ENCODE measurements at regions not wholly inside any gene's neighbourhood (a gene's known extent, or its start where the extent isn't known, plus 50 kb on each side); places are given as distances from the start of the nearest gene placed in this dataset.

DNA sequence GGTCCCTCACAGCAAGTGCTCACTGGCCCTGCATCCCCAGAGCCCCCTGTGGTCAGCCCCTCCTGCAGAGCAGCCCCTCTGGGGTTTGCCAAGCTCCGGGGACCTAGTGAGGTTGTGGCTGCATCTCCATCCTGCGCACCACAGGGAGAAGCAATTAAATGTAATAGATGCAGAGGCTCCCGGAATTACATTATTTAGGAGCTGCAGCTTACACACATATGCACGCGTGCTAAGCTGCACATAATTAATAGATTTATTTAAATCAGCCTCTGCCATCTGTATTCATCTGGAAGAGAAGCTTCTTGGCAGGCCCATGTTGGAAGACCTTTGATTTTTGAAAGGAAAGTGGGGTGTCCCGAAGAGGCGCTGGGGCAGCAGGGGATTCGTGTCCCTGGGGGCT, 1271.5 kb downstream of the BRD1 start:
- Histone ChIP-seq H3K36me3 (no peaks in the 10 kb centered on the region), H3K4me3 (no peak overlapping the region), H3K9me3 (ENCODE audit: low read depth) (no peaks in the 10 kb centered on the region), H3K27me3 (no peaks in the 10 kb centered on the region), H3K27ac (no peak overlapping the region), H3K4me1 (ENCODE audit: low read depth) (no peaks in the 10 kb centered on the region)
- no peak for TF ChIP-seq CTCF (IDR thresholded peaks at IDR 0.05; ENCODE audit: low read depth, low read length)
- no peak for DNase-seq (ENCODE audit: low read depth in 1 of 2, low spot score in 1 of 2)

- no peak for DNase-seq (ENCODE audit: low read depth in 1 of 2, low spot score in 1 of 2)
- no peaks in the 10 kb centered on the region for H3K4me1 ChIP-seq (ENCODE audit: low read depth)
- H3K36me3 ChIP-seq = no peaks in the 10 kb centered on the region
- no peaks in the 10 kb centered on the region for H3K9me3 ChIP-seq (ENCODE audit: low read depth)
- TF ChIP-seq CTCF (IDR thresholded peaks at IDR 0.05; ENCODE audit: low read depth, low read length) = no peak
- H3K27me3 ChIP-seq = no peaks in the 10 kb centered on the region
- no peak overlapping the region for H3K4me3 ChIP-seq
- no peak overlapping the region for H3K27ac ChIP-seq
Measured at GRCh38 chr22:48555606-48556005, 1272.1 kb downstream of the BRD1 start.

DNA sequence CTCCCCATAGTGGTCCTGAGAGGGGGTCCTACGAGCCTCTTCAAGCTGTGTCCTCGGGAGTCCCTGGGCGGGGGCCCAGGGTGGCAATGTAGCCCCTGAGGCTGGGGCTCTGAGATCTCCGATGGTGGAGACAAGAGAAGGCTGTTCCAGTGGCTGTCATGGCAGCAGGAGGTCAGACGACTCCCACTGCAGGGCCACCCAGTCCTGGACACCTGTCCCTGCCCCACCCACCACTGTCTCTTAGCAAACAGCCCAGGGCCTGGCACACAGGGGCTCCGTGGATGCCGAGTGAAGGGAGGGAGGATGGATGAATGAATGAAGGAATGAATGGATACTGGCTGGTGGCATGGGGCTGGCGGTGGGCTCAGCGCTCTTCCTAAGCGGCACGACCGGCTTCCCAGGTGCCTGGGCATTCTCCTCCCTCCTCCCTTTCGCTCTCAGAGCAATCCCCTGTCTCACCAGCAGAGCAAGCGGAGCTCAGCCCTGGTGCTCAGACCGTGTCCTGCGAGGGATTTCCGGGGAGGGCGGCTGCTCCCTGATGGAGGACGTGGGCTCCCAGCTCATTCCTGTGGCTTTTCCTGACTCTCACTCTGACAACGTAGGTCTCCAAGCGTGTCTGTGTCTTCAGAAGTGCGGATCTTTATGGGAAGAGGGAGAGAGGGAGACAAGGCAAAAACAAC, 1272.6 kb downstream of the BRD1 start:
- no peaks in the 10 kb centered on the region for H3K36me3 ChIP-seq
- no peaks in the 10 kb centered on the region for H3K4me1 ChIP-seq (ENCODE audit: low read depth)
- no peak overlapping the region for H3K27ac ChIP-seq
- no peak for DNase-seq (ENCODE audit: low read depth in 1 of 2, low spot score in 1 of 2)
- no peaks in the 10 kb centered on the region for H3K27me3 ChIP-seq
- H3K4me3 ChIP-seq = no peak overlapping the region
- no peak for TF ChIP-seq CTCF (IDR thresholded peaks at IDR 0.05; ENCODE audit: low read depth, low read length)
- no peaks in the 10 kb centered on the region for H3K9me3 ChIP-seq (ENCODE audit: low read depth)

DNA sequence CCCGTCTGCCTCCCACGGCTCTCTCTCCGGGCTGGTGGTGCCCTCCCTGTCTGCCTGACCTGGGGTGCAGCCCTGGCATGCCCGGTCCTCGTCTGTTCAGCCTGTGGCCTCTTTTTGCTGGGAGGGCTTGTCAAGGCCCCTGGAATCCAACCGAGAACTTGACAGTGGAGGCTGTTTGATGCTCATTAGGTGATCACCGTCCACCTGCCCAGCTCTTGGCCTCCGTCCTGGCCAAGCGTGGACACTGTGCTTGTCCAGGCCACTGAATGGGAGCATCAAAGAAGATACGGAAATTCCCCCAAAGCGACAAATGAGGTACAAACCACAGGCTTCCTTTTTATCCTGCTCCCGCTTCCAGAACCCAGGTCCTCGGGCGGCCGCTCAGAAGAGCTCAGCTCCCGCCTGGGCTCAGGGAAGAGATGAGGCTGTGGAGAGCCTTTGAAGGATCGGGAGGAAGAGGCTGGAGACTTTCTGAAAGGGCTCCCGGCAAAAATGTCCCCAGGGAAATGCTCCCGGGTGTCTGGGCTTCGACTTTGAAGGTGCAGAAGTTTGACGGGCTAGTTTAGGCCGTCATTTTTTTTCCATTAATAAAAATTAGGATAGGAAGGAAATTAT, 1273.9 kb downstream of the BRD1 start:
- Histone ChIP-seq H3K4me3 (no peak overlapping the region), H3K27ac (no peak overlapping the region), H3K27me3 (no peaks in the 10 kb centered on the region), H3K4me1 (ENCODE audit: low read depth) (no peaks in the 10 kb centered on the region), H3K9me3 (ENCODE audit: low read depth) (no peaks in the 10 kb centered on the region), H3K36me3 (no peaks in the 10 kb centered on the region)
- no peak for TF ChIP-seq CTCF (IDR thresholded peaks at IDR 0.05; ENCODE audit: low read depth, low read length)
- DNase-seq (ENCODE audit: low read depth in 1 of 2, low spot score in 1 of 2) = no peak

- DNase-seq (ENCODE audit: low read depth in 1 of 2, low spot score in 1 of 2) = no peak
- no peak overlapping the region for H3K27ac ChIP-seq
- H3K4me1 ChIP-seq (ENCODE audit: low read depth) = no peaks in the 10 kb centered on the region
- H3K9me3 ChIP-seq (ENCODE audit: low read depth) = no peaks in the 10 kb centered on the region
- TF ChIP-seq CTCF (IDR thresholded peaks at IDR 0.05; ENCODE audit: low read depth, low read length) = no peak
- no peaks in the 10 kb centered on the region for H3K36me3 ChIP-seq
- no peaks in the 10 kb centered on the region for H3K27me3 ChIP-seq
- no peak overlapping the region for H3K4me3 ChIP-seq
Measured at GRCh38 chr22:48553119-48553518, 1274.6 kb downstream of the BRD1 start.
